ENCODE measurements at regions not wholly inside any gene's neighbourhood (a gene's known extent, or its start where the extent isn't known, plus 50 kb on each side); places are given as distances from the start of the nearest gene placed in this dataset.
"Not testable (repeated sequence)": the region's sequence is repeated elsewhere in the genome, so short reads cannot be mapped to it uniquely, and the experiment has no call there.

DNA sequence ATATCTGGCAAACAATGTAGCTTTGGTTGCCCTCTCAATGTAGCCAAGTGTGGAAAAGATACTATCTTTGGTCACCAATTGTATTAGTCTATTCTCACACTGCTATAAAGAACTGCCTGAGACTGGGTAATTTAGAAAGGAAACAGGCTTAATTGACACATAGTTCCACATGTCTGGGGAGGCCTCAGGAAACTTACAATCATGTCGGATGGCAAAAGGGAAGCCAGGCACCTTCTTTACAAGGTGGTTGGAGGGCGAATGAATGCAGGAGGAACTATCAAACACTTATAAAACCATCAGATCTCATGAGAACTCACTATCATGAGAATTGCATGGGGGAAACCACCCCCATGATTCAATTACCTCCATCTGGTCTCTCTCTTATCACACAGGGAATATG is 133.1 kb upstream of the TBCA start:
- DNase-seq (ENCODE audit: low spot score) = no peak

- no peak for DNase-seq (ENCODE audit: low spot score)
These were observed 132.6 kb upstream of the TBCA start for GRCh38 chr5:77908787-77909186.

DNA sequence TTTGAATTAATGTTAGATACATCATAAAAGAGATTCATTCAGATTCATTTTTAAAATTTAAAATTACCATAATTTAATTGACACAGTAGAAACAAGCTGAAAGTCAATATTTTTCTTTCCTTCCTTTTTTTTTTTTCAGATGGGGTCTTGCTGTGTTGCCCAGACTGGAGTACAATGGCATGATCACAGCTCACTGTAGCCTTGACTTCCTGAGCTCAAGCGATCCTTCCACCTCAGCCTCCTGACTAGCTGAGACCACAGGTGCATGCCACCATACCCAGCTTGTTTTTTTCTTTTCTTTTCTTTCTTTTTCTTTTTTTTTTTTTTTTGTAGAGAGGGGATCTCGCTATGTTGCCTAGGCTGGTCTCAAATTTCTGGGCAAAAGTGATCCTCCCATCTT is 131.6 kb upstream of the TBCA start:
- no peak for DNase-seq (ENCODE audit: low spot score)

GRCh38 chr5:77906806-77907205 is 130.7 kb upstream of the TBCA start:
- no peak for DNase-seq (ENCODE audit: low spot score)

DNA sequence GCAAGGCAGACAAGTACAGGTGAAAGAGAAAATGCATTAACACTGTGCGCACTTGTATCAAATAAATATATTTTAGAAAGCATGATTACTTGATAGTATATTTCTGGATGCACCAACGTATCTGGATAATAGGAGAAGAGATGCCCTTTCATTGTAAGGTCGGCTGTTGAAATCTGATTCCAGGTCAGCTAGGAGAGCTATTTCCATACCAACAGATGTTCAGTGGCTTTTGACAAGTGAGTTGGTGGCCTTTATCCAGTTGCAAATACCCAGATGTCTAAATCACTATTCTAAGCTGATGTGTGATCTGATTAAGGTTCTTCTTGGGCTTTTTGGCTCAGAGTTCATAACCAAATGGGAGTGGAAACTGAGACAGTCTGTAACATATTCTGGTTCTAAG is 128.2 kb upstream of the TBCA start:
- DNase-seq (ENCODE audit: low spot score) = no peak

GRCh38 chr5:77900691-77901090 is 124.6 kb upstream of the TBCA start:
- no peak for DNase-seq (ENCODE audit: low spot score)

- no peak for DNase-seq (ENCODE audit: low spot score)
These were observed 122.2 kb upstream of the TBCA start for GRCh38 chr5:77898385-77898784.

GRCh38 chr5:77896338-77896737 is 120.2 kb upstream of the TBCA start:
- DNase-seq (ENCODE audit: low spot score) = no peak

DNA sequence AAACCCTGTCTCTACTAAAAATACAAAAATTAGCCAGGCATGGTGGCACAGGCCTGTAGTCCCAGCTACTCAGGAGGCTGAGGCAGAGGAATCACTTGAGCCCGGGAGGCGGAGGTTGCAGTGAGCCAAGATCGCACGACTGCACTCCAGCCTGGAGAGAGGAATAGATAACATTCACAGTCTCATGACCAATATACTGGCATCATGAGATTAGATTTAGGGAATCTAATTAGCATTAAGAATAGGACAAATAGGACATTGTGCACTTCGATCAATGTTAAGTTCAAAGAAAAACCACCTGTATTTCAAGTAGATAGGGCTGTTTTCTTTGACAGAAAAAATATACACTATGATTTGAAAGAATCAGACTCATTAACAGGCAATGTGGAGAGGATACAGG is 118.0 kb upstream of the TBCA start:
- DNase-seq (ENCODE audit: low spot score) = not testable (repeated sequence)

DNA sequence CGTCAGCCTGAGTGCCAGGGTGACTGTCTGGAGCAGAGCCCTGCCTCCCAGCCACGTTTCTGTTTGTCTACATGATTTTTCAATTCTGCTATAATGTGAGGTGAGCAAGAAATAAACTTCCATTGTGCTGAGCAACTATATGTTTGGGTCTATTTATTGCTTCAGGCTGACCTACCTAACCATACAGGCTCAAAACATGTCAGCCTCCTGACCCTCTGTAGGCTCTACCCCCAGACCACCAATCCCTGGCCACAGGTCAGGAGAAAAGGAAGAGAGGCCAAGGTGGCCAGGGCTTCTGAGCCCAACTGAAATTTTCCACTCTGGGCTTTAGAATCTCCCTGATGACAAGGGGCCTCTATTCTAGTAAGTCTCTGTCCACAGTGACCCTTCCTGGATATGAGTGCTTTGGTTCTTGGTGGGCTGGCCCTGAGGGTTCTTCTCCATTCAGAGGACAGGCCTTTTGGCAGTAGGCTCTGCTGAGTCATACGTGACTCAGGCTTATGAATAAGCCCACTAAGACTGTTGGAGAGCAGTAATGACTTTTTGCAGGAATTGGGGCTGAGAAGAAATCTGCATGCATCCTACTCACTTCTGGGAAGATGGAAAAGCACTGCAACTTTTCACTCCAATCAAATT is 117.2 kb upstream of the TBCA start:
- DNase-seq (ENCODE audit: low spot score) = peak; percentile 94

DNA sequence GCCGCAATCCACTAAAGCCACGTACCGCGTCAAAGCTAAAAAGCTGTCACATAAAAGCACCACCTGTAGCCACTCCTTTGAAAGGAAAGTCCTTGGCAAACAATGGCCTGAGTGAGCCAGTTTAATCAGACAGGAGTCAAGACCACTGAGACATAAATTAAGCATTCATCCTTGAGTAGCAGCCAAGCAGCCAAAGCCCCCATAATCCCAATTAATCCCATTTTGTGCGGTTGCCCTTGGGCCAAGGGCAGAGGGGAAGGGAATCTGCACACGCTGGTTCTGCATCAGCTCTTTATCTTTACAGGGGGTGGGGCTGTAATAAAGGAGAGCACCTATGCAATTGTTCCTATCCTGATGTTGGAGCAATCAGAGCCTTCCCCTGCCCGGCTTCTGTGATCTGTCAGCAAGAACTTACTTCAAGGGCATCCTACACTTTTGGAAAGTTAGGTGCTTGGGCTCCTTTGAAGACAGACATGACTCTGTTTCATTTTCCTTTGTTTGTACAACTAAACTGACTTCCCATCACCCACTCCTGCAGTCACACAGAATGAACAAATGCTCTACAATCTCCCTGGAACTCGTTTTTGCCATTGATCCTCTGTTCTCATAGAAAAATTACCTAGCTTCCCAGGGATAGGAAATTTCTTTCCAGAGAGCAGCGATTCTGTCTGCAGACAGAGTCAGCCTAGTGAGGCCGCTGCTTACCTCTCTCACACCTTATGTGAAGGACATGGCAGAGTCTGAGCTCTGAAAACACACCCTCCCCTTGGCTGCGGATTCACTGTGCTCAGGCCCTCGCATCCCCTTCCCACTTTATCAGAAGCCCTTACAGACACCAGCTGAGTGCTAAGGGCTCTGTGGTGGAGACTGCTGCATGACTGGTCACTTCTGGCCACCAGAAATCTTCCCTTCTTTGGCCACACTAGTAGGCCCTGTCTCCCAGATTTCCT is 116.2 kb upstream of the TBCA start:
- DNase-seq (ENCODE audit: low spot score) = no peak

GRCh38 chr5:77885519-77885918 is 109.4 kb upstream of the TBCA start:
- no peak for DNase-seq (ENCODE audit: low spot score)

DNA sequence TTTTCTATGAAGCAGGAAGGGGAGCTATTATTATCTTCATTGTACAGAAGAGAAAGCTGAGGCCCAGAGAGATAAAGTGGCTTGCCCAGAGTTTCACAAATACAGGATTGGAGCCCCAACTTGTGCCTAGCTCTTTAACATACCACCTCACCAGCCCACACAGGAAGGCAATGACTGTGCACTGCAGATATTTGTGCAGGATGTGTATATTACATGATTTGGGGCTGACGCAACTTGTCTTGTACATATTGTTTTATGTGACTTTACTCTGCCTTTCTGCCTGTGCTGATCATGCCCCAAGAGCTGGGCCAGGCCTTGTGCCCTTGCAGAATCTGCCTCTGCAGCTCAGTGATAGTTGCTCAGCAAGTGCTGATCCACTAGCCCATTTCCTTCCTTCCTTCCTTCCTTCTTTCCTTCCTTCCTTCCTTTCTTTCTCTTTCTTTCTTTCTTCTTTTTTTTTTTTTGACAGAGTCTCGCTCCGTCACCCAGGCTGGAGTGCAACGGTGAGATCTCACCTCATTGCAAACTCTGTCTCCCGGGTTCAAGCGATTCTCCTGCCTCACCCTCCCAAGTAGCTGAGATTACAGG is 106.6 kb upstream of the TBCA start:
- no peak for DNase-seq (ENCODE audit: low spot score)

DNA sequence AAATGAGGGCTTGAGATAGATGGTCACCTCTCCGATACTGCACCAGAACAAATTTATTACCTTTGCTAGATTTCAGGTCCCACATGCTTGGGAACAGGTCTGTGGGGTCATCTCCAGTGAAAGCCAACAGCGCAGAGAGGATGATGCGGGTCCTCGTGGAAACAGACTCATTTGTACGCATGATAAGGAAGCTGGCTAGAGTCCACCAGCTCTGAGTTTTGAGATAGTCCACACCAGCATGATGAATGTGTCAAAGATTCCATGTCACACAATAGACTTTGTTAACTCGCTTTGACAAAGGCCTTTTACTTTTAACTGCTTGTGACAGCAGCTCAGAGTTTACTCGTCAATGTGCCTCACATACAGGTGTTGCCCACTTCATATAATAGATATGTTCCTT is 105.4 kb upstream of the TBCA start:
- no peak for DNase-seq (ENCODE audit: low spot score)

GRCh38 chr5:77877516-77878355 is 101.6 kb upstream of the TBCA start:
- DNase-seq (ENCODE audit: low spot score) = no peak

DNA sequence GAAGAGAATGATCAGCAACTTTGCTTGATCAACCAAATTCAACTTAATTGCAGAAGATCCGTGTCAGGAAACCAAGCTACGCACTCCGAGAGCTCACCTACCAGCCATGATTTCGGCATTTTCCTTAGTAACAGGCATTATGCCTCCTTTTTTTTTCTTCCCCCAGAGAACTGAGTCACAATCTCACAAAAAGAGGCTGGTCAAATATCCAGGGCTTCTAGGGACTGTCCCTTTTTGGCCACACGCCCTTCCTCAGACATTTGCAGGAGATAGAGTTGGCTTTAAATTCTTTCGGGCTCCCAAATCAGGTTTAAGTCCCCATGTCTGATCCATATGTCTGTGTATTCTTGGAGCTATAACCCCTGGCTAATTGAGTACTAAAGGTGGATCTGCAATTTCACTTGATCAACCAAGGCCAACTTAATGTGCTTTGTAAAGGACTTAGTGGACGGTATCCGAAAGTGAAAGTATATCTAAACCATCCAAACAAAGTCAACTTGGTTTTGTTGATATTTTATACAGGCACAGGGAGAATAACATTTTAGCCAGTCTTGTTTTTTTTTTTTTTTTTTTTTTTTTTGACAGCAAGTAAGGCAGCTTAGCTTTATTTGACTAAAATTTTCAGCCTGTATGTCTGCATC is 100.8 kb upstream of the TBCA start:
- no peak for DNase-seq (ENCODE audit: low spot score)

DNA sequence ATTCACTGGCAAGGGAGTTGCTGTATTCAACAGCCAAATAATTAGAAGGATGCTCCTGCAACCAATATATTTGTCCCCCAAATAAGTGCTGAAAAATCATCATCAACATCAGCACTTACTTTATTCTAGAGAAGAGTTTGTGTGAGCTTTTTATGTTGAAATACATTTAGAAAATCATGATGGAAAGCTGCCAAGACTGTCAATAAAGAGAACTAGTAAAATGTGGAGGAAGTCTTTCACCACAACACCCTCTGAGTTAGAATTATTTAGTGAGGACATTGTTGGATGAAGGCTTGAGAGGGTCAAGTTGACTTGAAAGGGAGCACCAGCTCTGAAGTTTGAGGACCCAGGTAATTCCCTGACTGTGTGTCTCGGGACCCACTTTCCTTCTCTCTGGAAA is 100.2 kb upstream of the TBCA start:
- no peak for DNase-seq (ENCODE audit: low spot score)

DNA sequence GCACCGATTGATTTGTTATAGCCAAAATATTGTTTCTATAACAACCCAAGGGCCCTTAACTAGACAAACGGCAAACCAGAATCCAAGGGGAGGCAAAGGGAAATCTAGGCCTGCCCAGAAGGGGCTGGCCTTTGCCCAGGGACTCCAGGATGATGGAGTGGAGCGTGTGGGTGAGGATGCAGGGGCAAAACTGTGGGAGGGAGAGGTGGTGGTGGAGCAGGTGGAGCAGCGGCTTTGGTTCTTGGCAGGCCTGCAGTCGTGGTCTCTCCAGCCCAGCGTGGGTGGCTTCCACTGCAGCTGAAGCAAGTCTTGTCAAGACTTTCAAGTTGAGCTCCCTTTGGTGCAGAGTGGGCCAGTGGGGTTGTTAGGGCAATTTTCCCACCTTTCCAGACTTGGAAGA is 98.6 kb upstream of the TBCA start:
- no peak for DNase-seq (ENCODE audit: low spot score)

GRCh38 chr5:77873239-77873638 is 97.1 kb upstream of the TBCA start:
- no peak for DNase-seq (ENCODE audit: low spot score)

- DNase-seq (ENCODE audit: low spot score) = no peak
These were observed 95.8 kb upstream of the TBCA start for GRCh38 chr5:77871946-77872345.

GRCh38 chr5:77871016-77871415 is 94.9 kb upstream of the TBCA start:
- no peak for DNase-seq (ENCODE audit: low spot score)
